ENCODE measurements at regions not wholly inside any gene's neighbourhood (a gene's known extent, or its start where the extent isn't known, plus 50 kb on each side); places are given as distances from the start of the nearest gene placed in this dataset.
A peak's percentile ranks its signal among the peaks of the same experiment; 100 is the strongest.
"Not testable (repeated sequence)": the region's sequence is repeated elsewhere in the genome, so short reads cannot be mapped to it uniquely, and the experiment has no call there.

DNA sequence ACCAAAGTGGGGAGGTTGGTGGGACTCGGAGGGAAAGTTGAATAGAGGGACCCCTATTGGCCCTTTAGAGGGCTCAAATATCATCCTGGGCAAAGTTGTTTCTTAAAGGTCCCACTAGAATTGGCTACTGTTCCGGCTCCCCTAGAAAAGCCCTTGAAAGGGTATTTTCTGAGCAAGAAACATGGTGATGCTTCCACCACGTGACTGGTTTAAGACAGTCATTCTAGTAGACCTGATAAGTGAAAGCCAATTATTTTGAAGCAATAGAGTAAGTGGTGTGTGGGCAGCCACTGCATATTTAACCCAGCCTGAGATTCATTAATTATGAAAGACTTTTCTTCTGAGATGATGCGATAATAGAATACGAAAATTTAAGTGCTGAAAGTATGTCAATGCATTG lies 253.3 kb downstream of the BCL2L11 start:
- not testable (repeated sequence) for H3K27ac ChIP-seq (ENCODE audit: insufficient read depth, low read length); H3K4me3 ChIP-seq (replicated peaks in 1 of 4; ENCODE audit: control extremely low read depth in 1 of 4, insufficient read depth in 1 of 4, low read depth in 3 of 4, low read length in 4 of 4); H4K20me1 ChIP-seq (ENCODE audit: control insufficient read depth, extremely low read depth, insufficient read depth, low read length); H3K4me2 ChIP-seq (ENCODE audit: extremely low read depth, insufficient read depth, low read length); H2AFZ ChIP-seq (ENCODE audit: low read length); H3K9me3 ChIP-seq (ENCODE audit: control insufficient read depth, insufficient read depth, low read depth, low read length); H3K9ac ChIP-seq (ENCODE audit: insufficient read depth, low read length); H3K79me2 ChIP-seq (ENCODE audit: control insufficient read depth, insufficient read depth, low read length); H3K27me3 ChIP-seq (ENCODE audit: control insufficient read depth, insufficient read depth, low read length); H3K36me3 ChIP-seq (ENCODE audit: control insufficient read depth, insufficient read depth, low read length); DNase-seq (ENCODE audit: low read depth in 2 of 2); H3K4me1 ChIP-seq (ENCODE audit: control insufficient read depth, extremely low read depth, insufficient read depth, low read length)

DNA sequence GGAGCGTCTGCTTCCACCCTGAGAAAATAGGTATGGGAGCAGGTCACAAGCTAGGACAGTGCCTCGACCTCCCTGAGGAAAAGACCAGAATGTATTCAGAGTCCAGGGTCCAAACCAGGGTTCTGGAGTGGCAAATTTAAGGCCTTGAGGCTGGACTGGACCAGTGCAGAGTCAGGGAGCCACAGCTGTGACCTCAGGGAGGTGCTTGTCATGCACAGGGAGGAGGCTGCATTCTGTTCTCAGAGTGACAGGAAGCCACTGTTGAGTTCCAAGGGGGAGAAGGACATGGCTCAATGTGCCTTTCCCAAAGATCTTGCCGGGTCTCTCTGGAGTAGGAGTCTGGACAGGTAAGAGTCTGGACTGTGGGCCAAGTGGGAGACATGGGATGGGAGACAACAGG lies 254.0 kb downstream of the BCL2L11 start:
- H2AFZ ChIP-seq (ENCODE audit: low read length); H3K27ac ChIP-seq (ENCODE audit: insufficient read depth, low read length); H3K36me3 ChIP-seq (ENCODE audit: control insufficient read depth, insufficient read depth, low read length); H3K4me3 ChIP-seq (replicated peaks in 1 of 4; ENCODE audit: control extremely low read depth in 1 of 4, insufficient read depth in 1 of 4, low read depth in 3 of 4, low read length in 4 of 4); H3K9me3 ChIP-seq (ENCODE audit: control insufficient read depth, insufficient read depth, low read depth, low read length); H4K20me1 ChIP-seq (ENCODE audit: control insufficient read depth, extremely low read depth, insufficient read depth, low read length); H3K4me1 ChIP-seq (ENCODE audit: control insufficient read depth, extremely low read depth, insufficient read depth, low read length); H3K79me2 ChIP-seq (ENCODE audit: control insufficient read depth, insufficient read depth, low read length); H3K9ac ChIP-seq (ENCODE audit: insufficient read depth, low read length); H3K27me3 ChIP-seq (ENCODE audit: control insufficient read depth, insufficient read depth, low read length); H3K4me2 ChIP-seq (ENCODE audit: extremely low read depth, insufficient read depth, low read length); DNase-seq (ENCODE audit: low read depth in 2 of 2): not testable (repeated sequence)

DNA sequence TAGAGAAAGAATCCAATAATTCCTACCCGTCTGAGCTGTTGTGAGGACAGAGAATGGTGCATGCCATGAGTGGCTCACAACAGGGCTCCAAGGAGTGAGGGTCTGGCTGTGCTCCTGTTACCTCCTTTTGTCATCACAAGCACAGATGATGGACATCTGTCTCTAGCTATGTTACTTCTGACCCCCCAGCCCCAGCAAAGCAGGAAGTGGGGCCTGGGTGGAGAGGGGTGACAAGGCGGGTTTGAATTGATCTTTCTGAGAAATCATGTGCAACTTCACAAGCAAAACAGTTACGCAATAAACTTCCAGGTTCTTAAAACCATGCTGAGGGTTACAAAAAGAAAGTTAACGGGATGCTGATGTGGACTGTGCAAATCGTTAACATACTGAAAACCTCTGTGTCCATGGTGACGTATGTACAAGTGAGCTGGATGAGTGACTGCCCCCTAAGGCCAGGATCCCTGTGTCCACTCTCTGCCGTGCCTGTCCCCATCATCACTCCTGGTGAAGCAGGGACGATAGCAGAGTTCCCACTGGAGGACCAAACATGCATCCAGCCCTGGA lies 254.7 kb downstream of the BCL2L11 start:
- not testable (repeated sequence) for DNase-seq (ENCODE audit: low read depth in 2 of 2)

DNA sequence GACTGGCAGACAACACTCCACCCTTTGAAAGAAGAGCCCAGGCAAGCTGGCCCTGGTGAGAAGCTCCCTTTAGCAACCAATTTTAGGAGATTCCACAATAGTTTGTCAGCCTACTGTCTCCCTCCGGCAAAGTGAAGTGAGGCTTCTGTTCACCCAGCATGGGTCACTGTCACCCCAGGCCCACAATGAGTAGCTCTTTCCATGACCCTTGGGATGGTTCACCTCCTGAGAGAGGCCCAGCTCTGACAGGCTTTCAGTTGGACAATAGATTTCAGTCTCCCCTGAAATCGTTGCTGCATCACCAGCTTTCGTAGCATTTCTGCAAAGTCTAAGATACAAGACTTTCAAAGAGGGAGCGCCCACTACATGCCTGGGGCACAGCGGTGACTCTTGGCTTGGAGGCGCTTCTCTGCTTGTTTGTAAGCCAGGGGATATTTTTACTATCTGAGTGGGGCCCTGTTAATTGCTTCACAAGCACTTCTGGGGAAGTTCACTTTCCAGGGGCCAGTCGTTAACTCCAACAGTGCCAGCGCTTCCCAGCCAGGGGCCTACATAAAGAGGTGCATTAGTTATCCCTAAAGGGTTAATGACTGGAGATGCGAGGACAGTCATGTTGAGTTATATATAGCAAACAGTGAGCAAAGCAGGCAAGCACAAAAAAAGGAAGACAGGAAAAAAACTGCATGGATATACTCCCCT lies 255.7 kb downstream of the BCL2L11 start:
- H3K27ac ChIP-seq (ENCODE audit: insufficient read depth, low read length); H2AFZ ChIP-seq (ENCODE audit: low read length); DNase-seq (ENCODE audit: low read depth in 2 of 2); H3K4me3 ChIP-seq (replicated peaks in 1 of 4; ENCODE audit: control extremely low read depth in 1 of 4, insufficient read depth in 1 of 4, low read depth in 3 of 4, low read length in 4 of 4); H3K27me3 ChIP-seq (ENCODE audit: control insufficient read depth, insufficient read depth, low read length); H3K4me1 ChIP-seq (ENCODE audit: control insufficient read depth, extremely low read depth, insufficient read depth, low read length); H3K9ac ChIP-seq (ENCODE audit: insufficient read depth, low read length); H4K20me1 ChIP-seq (ENCODE audit: control insufficient read depth, extremely low read depth, insufficient read depth, low read length); H3K36me3 ChIP-seq (ENCODE audit: control insufficient read depth, insufficient read depth, low read length); H3K4me2 ChIP-seq (ENCODE audit: extremely low read depth, insufficient read depth, low read length); H3K79me2 ChIP-seq (ENCODE audit: control insufficient read depth, insufficient read depth, low read length); H3K9me3 ChIP-seq (ENCODE audit: control insufficient read depth, insufficient read depth, low read depth, low read length): not testable (repeated sequence)

More for the DNA sequence above, 254.7 kb downstream of the BCL2L11 start:
- H3K27me3 ChIP-seq (ENCODE audit: control insufficient read depth, insufficient read depth, low read length); H3K36me3 ChIP-seq (ENCODE audit: control insufficient read depth, insufficient read depth, low read length); H3K4me3 ChIP-seq (replicated peaks in 1 of 4; ENCODE audit: control extremely low read depth in 1 of 4, insufficient read depth in 1 of 4, low read depth in 3 of 4, low read length in 4 of 4); H3K4me2 ChIP-seq (ENCODE audit: extremely low read depth, insufficient read depth, low read length); H3K79me2 ChIP-seq (ENCODE audit: control insufficient read depth, insufficient read depth, low read length); H4K20me1 ChIP-seq (ENCODE audit: control insufficient read depth, extremely low read depth, insufficient read depth, low read length); H3K4me1 ChIP-seq (ENCODE audit: control insufficient read depth, extremely low read depth, insufficient read depth, low read length); H3K27ac ChIP-seq (ENCODE audit: insufficient read depth, low read length); H2AFZ ChIP-seq (ENCODE audit: low read length); H3K9me3 ChIP-seq (ENCODE audit: control insufficient read depth, insufficient read depth, low read depth, low read length); H3K9ac ChIP-seq (ENCODE audit: insufficient read depth, low read length): not testable (repeated sequence)

DNA sequence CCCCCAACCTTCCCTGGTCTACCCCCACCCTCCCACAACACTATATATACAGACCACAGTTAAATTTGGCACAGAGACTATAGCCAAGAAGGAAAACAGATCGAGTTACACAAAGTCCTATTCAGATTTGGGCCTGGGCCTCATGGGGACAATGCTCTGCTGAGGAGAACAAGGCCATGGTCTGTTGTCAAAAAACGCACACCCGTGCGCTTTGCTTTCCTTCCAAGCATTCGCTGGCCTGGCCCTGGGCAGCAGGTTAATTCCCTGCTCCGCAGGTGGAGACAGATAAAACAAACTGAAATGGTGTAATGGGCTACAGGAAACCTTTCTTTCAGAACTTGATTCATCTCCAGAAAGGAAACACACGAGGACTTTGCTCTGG lies 256.2 kb downstream of the BCL2L11 start:
- H3K4me2 ChIP-seq (ENCODE audit: extremely low read depth, insufficient read depth, low read length); H4K20me1 ChIP-seq (ENCODE audit: control insufficient read depth, extremely low read depth, insufficient read depth, low read length); H3K36me3 ChIP-seq (ENCODE audit: control insufficient read depth, insufficient read depth, low read length); H3K27me3 ChIP-seq (ENCODE audit: control insufficient read depth, insufficient read depth, low read length); H3K4me3 ChIP-seq (replicated peaks in 1 of 4; ENCODE audit: control extremely low read depth in 1 of 4, insufficient read depth in 1 of 4, low read depth in 3 of 4, low read length in 4 of 4); H2AFZ ChIP-seq (ENCODE audit: low read length); H3K79me2 ChIP-seq (ENCODE audit: control insufficient read depth, insufficient read depth, low read length); H3K4me1 ChIP-seq (ENCODE audit: control insufficient read depth, extremely low read depth, insufficient read depth, low read length); H3K9me3 ChIP-seq (ENCODE audit: control insufficient read depth, insufficient read depth, low read depth, low read length); H3K9ac ChIP-seq (ENCODE audit: insufficient read depth, low read length); H3K27ac ChIP-seq (ENCODE audit: insufficient read depth, low read length): not testable (repeated sequence)
- peak; percentile 19 to 31 for DNase-seq (ENCODE audit: low read depth in 2 of 2)

- not testable (repeated sequence) for H3K36me3 ChIP-seq (ENCODE audit: control insufficient read depth, insufficient read depth, low read length); H3K9ac ChIP-seq (ENCODE audit: insufficient read depth, low read length); H3K9me3 ChIP-seq (ENCODE audit: control insufficient read depth, insufficient read depth, low read depth, low read length); H2AFZ ChIP-seq (ENCODE audit: low read length); H3K4me1 ChIP-seq (ENCODE audit: control insufficient read depth, extremely low read depth, insufficient read depth, low read length); H3K27ac ChIP-seq (ENCODE audit: insufficient read depth, low read length); DNase-seq (ENCODE audit: low read depth in 2 of 2); H3K27me3 ChIP-seq (ENCODE audit: control insufficient read depth, insufficient read depth, low read length); H4K20me1 ChIP-seq (ENCODE audit: control insufficient read depth, extremely low read depth, insufficient read depth, low read length); H3K4me3 ChIP-seq (replicated peaks in 1 of 4; ENCODE audit: control extremely low read depth in 1 of 4, insufficient read depth in 1 of 4, low read depth in 3 of 4, low read length in 4 of 4); H3K79me2 ChIP-seq (ENCODE audit: control insufficient read depth, insufficient read depth, low read length); H3K4me2 ChIP-seq (ENCODE audit: extremely low read depth, insufficient read depth, low read length)
Observed at GRCh38 chr2:111377386-111377959, 256.8 kb downstream of the BCL2L11 start.

- H3K27ac ChIP-seq (ENCODE audit: insufficient read depth, low read length); H3K4me3 ChIP-seq (replicated peaks in 1 of 4; ENCODE audit: control extremely low read depth in 1 of 4, insufficient read depth in 1 of 4, low read depth in 3 of 4, low read length in 4 of 4); H3K79me2 ChIP-seq (ENCODE audit: control insufficient read depth, insufficient read depth, low read length); H3K36me3 ChIP-seq (ENCODE audit: control insufficient read depth, insufficient read depth, low read length); H3K4me2 ChIP-seq (ENCODE audit: extremely low read depth, insufficient read depth, low read length); H3K4me1 ChIP-seq (ENCODE audit: control insufficient read depth, extremely low read depth, insufficient read depth, low read length); DNase-seq (ENCODE audit: low read depth in 2 of 2); H4K20me1 ChIP-seq (ENCODE audit: control insufficient read depth, extremely low read depth, insufficient read depth, low read length); H3K9ac ChIP-seq (ENCODE audit: insufficient read depth, low read length); H3K9me3 ChIP-seq (ENCODE audit: control insufficient read depth, insufficient read depth, low read depth, low read length); H3K27me3 ChIP-seq (ENCODE audit: control insufficient read depth, insufficient read depth, low read length); H2AFZ ChIP-seq (ENCODE audit: low read length): not testable (repeated sequence)
Observed at GRCh38 chr2:111378348-111378747, 257.6 kb downstream of the BCL2L11 start.
